IPS-NIHi11 (cell line): ENCODE measurements at regions not wholly inside any gene's neighbourhood (a gene's known extent, or its start where the extent isn't known, plus 50 kb on each side); places are given as distances from the start of the nearest gene placed in this dataset.

Experiments used
- DNase-seq: peaks from one replicate; pipeline ENCODE4 v3.0.0; 2012; ENCODE audit warnings: mixed read lengths, low spot score

- no peak for DNase-seq
Measured at GRCh38 chr3:154759966-154760365, 320.2 kb upstream of the MME start.

DNA sequence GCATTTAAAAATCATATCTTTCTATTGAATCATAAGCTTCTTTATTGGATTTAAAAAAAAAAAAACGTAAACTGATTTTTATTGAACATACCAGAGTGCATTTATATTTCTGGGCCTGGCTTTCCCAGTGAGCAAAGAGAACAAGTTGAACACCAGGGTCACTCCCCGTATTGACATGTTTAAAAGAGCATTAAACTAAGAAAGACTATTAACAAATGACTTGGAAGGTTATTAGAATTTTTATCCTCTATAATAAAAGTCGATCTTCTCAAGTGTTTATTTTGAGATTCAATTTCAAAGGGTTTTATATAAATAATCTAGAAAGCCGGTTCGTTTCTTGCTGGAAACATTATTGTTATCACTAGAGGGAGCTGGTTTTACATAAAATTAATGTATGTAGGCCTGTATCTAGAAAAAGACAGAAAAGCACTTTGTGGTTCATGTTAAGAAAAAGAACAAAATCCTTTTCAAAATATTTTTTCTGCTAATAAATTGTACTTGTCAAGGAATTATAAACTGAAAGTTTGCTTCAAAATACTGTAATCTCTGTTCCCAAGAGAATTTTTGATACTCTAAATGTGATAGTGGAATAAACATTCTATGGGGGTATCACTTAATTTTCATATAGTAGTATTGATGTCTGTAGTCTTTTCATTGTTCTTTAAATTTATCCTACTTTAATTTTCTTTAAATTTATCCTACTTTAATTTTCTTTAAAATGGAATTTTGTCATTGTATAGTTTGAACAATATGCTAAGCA, 321.8 kb upstream of the MME start:
- no peak for DNase-seq

- no peak for DNase-seq
Measured at GRCh38 chr3:154753101-154753500, 323.1 kb upstream of the GPR149 start.

- no peak for DNase-seq
Measured at GRCh38 chr3:154749514-154749913, 319.5 kb upstream of the GPR149 start.

DNA sequence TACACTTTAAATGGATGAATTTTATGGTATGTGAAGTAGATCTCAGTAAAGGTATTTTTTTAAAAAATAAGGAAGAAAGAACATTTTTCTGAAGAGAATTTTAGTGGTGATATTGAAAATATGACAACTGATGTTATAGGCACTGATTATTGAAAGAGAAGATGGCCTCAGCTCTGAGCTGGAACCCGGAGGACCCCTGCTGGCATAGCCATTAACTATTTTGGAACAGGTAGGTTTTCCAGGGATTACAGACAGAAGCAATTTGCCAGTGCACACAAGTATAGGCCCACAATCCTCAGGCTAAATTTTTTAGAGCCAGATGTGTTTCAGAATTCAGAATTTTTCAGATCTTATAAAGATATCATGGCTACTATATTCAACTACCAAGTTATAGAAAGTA, 315.9 kb upstream of the GPR149 start:
- no peak for DNase-seq

GRCh38 chr3:154745122-154745521, 315.1 kb upstream of the GPR149 start:
- no peak for DNase-seq

DNA sequence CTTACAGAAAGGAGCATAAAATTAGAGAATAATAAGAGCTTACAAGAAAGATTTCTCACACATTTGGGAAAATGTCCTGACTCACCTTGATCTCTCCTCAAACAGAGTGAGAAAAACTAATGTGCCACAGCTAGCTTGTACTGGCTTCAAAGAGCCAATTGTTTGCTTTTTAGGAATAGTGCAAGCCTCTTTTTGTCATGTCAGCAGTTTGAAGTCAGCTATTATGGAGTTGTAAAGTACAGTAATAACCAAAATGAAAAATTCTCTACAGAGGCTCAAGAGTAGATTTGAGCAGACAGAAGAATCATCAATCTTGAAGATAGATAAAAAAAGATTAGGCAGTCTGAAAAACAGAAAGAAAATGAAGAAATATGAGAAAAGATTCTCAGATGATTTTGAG, 313.4 kb upstream of the GPR149 start:
- no peak for DNase-seq

DNA sequence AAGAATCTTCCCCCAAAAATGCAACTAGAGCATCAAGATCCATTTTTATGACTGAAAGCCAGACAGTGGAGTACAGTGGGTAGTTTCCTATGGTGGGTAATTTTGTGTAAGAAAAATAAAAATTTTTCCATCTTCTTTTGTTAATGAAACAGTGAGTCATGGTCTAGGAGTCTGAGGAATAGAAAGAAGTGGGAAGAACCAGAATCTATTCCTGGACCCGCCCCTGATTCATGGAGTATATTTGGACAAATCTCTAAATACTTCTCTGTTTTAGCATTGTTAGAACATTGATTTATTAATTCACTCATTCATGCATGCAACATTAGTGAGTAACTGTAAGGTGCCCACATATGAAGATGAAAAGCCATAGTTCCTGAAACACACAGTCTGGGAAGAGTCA, 304.5 kb upstream of the GPR149 start:
- DNase-seq = no peak

DNA sequence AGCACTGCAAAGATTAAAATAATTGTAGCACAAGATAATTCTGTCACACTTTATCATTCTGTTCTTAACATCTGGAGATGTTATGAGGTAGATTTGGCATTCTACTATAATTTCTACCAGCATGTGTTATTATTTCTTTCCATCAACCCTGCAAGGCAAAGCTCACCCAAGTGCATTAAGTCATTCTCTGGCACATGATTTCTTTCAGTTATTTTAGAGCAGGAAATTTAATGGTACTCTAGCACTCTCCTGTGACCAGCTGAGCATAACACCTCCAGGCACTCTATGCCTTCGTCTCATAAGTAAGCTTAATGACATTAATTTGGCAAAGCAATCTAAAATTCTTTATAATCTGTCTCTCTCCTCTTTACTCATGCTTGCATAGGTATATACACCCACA, 300.2 kb upstream of the GPR149 start:
- DNase-seq = no peak

GRCh38 chr3:154729741-154730140, 299.8 kb upstream of the GPR149 start:
- DNase-seq = no peak

- no peak for DNase-seq
Measured at GRCh38 chr3:154728285-154728684, 298.3 kb upstream of the GPR149 start.

DNA sequence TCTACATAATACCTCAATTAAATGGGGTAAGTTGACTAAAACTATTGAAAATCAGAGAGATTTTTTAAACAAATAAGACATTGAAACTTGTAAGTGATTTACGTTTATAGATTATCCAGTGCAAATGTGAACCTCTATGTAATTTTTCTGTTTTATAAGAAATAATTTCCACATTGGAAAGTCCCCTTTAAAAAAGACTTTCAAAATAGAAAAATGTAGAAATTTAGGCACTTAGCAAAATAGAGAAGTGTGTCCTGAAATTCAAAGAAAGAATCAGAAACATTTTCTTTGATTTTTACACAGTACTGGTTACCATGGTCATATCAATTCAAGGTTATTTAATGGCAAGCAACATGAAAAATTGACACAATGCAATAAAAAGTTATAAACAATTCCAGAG, 290.9 kb upstream of the GPR149 start:
- no peak for DNase-seq

GRCh38 chr3:154718053-154718452, 288.1 kb upstream of the GPR149 start:
- DNase-seq = no peak

DNA sequence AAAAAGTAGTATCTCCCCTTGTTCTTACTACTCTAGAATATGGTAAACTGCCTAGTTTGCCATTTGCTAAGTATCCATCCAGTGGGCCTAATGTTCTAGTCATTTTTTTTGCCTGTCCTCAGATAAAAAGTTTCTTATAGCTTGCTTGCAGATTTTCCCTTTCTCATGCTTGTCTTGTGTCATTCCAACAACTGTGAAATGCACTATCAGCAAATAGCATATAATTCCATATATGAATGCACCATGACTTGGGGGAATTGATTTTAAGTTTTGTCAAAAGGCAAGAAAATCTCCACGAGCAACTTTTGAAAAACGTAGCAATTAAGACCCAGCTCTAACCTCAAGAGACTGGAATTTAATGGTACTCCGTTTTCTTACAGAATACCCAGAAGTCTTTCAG, 286.2 kb upstream of the GPR149 start:
- no peak for DNase-seq

DNA sequence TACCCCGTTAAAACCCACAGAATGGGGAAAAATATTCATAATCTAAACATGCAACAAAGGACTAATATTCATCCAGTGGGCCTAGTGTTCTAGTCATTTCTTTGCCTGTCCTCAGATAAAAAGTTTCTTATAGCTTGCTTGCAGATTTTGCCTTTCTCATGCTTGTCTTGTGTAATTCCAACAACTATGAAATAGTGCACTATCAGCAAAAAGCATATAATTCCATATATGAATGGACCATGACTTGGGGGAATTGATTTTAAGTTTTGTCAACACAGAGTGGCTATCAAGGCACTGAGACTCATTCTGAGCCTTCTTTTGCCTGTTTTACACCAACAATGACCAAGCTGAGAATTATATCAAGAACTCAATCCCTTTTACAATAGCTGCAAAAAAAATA, 278.6 kb upstream of the GPR149 start:
- DNase-seq = no peak

DNA sequence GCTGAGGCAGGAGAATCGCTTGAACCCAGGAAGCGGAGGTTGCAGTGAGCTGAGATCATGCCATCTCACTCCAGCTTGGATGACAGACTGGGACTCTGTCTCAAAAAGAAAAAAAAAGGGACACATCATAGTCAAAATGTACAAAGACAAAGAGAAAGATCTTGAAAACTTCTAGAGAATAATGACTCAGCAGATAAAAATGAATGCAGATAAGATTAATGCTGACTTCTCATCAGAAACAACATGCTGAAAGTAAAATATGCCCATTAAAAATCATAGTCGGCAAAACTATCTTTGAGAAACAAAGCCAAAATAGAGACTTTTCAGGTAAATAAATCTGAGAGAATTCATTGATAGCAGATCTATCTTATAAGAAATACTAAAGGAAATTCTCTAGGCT, 271.1 kb upstream of the GPR149 start:
- DNase-seq = no peak

DNA sequence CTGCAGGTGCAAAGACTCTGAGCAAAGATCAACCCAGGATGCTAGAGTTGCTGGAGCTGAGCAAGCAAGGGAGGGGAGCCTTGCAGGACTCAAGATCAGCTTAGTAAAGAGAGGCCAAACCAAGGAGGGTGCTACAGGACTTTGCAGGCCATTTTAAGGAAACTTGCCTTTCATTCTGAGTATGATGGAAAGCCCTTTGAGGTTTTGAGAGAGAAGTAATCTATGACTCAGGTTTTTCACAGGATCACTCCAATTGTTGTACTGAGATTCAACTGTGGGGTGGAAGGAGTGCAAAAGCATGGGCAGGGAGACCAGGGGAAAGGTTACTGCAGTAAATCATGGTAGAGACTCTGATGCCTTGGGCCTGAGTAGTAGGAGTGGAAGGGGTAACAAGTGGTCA, 260.4 kb upstream of the GPR149 start:
- no peak for DNase-seq

DNA sequence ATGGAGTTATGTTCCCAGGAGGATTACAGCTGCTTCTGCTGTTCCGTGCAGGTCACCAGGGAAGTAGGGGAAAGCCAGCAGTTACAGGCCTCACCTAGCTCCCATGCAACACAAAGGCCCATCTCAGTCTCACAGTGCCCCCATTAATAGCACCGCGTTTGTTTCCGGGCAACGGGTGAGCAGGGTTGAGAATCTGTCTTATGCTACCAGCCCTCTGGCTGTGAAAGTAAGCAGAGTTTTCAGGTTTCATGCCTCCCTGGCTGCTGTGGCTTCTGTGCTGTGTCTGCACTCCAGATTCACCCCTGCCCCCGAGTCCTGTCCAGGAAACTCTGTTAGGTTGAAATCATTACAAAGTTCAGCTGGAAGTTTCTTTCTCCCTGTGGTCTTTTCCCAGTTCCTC, 254.4 kb upstream of the GPR149 start:
- DNase-seq = no peak

DNA sequence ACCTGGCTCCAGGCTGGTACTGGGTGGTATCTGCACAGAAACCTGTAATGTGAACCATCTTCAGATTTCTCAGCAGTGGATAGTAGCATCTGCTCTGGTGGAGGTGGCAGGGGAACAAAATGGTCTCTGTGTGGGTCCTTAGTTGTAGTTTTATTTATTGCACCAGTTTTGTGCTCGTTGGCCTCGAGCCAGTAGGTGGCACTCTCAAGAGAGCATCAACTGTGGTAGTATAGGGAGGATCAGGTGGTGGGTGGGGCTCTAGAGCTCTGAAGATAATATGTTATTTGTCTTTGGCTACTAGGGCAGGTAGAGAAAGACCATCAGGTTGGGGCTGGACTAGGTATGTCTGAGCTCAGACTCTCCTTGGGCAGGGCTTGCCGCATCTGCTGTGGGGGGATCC, 254.0 kb upstream of the GPR149 start:
- DNase-seq = peak; percentile 16

DNA sequence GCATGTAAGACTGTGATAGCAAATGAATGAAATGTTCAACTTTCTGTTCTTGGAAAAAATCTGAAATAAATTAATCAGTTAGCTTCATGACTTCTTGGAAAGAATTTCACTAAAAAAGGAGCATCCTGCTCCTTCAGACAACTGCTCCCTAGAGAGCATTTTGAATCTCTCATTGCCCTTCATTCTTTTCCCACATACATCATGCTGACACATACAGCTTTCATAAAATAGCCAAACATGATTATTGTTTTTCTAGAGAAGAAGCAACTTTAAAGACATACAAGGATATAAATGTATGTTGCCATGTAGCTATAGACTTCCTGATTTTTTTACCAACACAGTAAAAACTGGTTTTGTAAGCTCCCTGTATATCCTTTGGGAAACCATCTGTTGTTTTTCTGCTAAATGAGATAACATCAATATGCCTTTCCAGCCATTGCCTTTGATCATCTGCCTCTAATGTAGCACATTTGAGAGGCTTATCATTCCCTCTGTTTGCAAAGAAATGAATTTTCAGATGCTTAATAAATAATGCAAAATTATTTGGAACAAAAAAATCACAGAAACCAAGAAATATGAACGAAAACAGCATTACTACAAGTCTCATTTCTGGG, 248.2 kb upstream of the GPR149 start:
- no peak for DNase-seq

DNA sequence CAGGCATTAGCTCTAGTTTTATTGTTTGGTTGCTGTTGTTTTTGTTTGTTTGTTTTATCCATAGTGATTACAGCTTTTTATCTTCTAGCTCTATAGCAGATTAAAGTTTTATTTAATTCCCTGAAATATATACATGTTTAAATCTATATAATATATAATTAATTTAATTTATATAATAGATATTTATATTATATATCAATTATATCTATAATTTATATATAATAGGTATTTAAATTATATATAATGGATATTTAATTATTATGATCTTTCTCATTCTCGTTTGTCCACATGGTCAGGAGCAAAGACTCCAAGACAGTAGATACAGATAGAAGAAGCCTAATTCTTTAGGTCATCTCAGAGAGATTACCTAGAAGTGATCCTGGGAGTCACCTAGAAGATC, 238.8 kb upstream of the GPR149 start:
- DNase-seq = no peak

DNA sequence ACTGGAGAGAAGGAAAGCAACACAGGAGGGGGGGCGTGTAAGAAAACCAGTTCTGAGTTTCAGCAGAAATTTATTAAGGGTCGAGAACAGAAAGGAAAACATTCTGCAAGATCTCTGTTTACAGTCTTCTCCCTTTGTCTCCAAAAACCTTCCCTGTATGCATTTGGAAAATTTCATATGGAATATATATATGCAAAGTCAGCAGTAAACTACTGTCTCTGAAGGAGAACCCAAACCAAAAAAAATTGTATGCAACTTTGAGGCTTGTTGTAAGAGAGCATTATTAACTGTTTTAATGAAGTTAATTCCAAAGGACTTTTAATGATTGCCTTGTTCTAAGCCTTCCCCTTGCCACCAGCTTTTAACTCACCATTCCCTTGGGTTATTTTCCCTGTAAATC, 238.2 kb upstream of the GPR149 start:
- DNase-seq = no peak

DNA sequence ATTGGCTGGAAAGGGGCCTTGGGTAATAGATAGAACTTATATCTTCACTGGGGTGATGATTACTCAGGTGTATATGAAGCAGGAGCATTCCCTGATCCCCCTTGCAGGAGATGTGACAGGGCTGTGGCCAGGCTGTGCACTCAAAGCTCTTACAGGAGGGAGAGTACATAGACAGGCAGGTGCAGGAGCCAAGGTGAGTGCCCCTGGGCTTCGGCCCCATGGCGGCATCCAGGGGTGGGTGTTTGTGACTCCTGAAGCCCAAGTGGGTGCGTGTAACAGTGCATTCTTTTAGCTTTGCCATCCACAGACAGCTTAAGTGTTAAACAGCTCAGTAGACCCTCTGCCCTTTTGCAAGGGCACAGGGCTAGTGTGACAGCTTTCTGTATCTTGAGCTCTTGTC, 236.6 kb upstream of the GPR149 start:
- no peak for DNase-seq

DNA sequence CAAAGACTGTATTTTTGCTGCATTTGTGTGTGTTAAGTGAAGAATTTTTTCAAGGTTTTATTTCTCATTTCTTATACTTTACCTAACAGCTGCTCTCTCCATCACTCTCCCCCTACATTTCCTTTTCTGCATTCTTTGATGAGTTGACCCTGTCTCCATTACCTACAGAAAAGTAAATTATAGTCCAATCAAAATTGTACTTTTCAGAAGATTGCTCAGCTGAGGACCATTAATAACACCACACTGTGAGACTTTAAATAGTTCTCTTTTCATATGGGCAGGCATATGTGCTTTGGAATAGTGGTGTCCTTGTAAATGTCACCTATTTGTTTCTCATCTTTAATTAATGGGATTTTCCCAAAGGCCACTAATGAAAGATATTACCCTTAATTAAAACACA, 234.7 kb upstream of the GPR149 start:
- no peak for DNase-seq
